HG02970 (cell line): ENCODE measurements at regions not wholly inside any gene's neighbourhood (a gene's known extent, or its start where the extent isn't known, plus 50 kb on each side); places are given as distances from the start of the nearest gene placed in this dataset.
"Not testable (repeated sequence)": the region's sequence is repeated elsewhere in the genome, so short reads cannot be mapped to it uniquely, and the experiment has no call there.

Source experiments
- ATAC-seq: cut with Tn5 transposase; IDR thresholded peaks from one replicate; pipeline ENCODE4 v1.9.1; 2021; ENCODE audit warnings: mild to moderate bottlenecking, moderate library complexity, moderate number of reproducible peaks; ENCODE audit not compliant: unreplicated experiment, low FRiP score

GRCh38 chr14:105600195-105600938, 74.0 kb downstream of the TMEM121 start:
- ATAC-seq, result not testable (repeated sequence)

DNA sequence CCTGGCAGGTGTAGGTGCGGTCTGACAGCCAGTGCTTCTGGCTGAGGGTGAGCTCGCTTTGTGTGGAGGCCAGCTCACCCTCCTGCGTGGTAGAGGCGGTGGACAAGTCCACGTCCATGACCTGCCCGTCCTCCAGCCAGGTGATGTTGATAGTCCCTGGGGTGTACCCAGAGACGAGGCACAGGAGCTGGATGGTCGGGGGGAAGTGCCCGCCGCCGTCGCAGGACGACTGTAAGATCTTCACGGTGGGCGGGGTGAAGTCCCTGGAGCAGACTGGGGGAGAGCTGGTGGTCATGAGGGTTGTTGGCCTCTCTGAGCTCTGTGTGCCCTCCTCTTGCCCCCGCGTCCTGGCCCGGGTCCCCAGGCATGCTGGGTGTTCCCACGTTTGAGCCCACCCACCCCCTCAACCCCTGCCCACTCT, 74.6 kb downstream of the TMEM121 start:
- ATAC-seq, result no peak

DNA sequence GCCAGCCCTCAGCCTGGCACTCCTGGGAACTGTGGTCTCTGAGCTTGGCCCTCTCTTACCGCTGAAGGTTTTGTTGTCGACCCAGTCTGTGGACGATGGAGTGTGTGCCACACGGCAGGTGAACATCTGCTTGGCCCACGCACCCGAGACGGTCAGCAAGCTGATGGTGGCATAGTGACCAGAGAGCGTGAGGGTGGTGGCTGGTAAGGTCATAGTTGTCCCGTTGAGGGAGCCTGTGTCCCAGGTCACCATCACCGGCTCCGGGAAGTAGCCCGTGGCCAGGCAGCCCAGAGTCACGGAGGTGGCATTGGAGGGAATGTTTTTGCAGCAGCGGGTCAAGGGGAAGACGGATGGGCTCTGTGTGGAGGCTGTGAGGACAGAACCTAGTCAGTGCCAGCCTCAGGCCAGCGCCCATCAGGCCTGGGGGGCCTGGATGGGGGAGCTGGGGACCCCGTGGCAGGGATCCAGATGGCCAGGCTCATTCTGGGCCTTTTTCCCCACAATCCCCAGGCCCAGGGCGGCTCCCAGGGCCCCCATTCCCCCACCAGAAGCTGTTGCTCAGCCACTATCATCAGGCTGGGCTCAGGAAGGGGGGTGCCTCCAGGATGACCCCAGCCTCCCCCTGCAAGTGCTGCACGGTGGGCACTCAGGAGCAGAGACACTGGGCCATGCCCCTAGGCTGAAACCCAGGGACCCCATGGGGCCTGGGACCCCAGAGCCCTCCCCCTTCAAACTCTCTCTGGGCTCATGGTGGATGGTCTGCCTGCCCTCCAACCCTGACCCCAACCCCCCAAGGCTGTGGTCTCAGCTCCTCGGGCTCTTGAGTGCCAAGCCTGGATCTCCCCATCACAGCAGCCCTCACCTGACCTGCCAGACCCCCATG, 75.2 kb downstream of the TMEM121 start:
- ATAC-seq, result no peak

DNA sequence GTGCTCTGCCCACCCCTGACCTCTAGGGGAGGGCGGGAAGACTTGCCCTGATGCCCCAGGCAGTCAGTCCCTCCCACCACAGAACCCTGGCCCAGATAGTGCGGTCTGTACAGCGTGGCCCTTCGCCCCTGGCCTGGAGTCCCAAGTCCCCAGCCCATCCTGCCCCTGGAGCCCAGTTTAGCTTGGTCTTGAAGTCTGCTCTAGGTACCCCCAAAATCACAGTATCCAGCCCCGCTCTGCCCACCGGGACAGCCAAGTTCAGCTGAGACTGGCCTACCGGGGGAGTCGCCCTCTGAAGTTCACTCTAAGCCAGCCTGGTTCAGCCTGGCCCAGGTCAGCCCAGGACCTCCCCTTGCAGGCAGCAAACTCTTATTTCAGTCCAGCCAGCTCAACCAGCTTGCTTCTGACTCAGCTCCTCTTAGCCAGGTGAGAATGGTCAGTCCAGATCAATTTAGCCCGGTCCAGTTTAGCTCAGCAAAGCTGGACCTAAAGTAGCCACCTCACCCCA, 75.9 kb downstream of the TMEM121 start:
- no peak for ATAC-seq

DNA sequence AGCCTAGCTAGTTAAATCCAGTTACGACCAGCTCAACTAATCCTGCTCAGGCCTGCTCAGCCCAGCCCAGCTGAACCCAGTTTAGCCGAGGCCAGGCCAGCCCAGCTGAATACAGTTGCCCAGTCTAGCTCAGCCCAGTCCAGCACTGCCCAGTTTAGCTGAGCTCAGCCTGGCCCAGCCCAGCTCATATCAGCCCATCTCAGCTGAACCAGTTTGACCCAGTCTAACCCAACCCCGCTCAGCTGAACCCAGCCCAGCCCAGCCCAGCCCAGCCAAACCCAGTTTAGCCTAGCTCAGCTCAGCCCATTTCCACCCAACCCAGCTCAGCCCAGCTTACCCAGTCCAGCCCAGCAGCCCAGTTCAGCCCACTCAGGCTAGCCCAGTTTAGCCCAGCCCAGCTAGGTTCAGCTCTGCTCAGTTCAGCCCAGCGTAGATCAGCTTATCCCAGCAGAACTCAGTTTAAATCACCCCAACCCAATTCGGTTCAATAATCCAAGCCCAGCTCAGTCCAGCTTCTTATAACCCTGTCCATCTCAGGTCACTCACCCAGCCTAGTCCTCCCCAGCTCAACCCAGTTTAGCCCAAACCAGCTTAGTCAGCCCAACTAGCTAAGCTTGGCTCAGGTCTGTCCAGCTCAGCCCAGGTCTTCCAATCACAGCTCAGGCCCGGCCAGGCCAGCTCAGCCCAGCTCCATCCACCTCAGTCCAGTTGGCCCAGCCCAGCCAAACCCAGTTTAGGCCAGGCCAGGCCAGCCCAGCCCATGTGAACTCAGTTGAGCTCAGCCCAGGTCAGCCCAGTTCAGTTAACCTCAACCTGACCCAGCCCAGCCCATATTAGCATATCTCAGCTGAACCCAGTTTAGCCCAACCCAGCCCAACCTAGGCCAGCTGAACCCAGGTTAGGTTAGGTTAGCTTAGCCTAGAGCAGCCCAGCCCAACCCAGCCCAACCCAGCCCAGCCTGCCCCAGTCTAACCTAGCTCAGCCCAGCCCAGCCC, 76.7 kb downstream of the TMEM121 start:
- no peak for ATAC-seq

GRCh38 chr14:105604531-105605463, 78.4 kb downstream of the TMEM121 start:
- ATAC-seq, result not testable (repeated sequence)

- no peak for ATAC-seq
These were observed 79.3 kb downstream of the TMEM121 start for GRCh38 chr14:105605464-105606304.

DNA sequence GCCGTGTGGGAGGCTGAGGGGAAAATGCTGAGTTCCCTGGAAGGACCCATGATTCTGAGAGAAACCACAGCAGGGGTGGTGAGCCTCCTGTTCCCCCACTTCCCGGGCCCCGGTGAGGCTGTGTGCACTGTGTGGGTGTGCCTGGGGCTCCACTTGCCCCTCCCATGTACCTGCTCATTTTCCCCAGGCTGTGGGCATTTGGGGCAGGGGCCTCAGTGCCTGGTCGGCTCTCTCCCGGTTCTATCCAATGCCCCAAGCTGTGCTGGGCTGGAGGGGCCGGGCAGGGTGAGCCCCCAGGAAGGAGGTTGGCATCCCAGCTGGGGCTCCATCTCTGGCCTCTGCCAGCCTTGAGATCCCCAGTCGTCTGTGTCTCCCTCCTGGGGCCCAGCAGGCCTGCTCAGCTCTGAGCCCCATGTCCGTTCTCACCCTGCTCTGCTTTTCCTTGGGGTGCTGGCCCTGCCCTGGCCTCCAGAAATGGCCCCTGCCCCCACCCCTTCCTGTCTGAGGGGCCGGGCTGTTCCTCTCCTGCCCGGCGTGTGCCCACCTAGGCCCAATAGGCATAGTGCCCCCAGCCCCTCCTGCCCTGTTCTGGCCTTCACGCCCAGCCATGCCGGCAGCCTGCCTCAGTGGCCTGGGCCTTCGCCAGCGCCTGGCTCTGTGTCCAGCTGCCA, 80.1 kb downstream of the TMEM121 start:
- not testable (repeated sequence) for ATAC-seq

DNA sequence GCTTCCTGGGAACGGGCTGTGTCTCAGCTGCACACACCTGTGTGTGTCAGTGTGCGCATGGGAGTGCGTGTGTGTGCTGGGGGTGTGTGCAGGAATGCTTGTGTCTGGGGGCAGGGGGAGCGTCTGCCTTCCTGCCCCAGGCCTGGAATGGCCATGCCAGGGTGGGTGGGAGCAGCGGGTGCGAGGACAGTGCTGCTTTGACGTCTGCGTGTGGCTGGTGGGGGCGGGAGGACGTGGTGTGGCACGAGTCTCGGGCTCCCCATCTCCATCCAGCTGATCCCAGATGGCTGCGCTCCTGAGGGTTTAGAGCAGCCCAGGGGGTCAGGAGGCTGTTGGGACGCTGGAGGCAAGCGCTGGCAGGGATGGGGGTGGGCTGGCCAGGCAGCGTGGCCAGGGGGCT, 80.6 kb downstream of the TMEM121 start:
- not testable (repeated sequence) for ATAC-seq

GRCh38 chr14:105614987-105615386, 88.6 kb downstream of the TMEM121 start:
- not testable (repeated sequence) for ATAC-seq

DNA sequence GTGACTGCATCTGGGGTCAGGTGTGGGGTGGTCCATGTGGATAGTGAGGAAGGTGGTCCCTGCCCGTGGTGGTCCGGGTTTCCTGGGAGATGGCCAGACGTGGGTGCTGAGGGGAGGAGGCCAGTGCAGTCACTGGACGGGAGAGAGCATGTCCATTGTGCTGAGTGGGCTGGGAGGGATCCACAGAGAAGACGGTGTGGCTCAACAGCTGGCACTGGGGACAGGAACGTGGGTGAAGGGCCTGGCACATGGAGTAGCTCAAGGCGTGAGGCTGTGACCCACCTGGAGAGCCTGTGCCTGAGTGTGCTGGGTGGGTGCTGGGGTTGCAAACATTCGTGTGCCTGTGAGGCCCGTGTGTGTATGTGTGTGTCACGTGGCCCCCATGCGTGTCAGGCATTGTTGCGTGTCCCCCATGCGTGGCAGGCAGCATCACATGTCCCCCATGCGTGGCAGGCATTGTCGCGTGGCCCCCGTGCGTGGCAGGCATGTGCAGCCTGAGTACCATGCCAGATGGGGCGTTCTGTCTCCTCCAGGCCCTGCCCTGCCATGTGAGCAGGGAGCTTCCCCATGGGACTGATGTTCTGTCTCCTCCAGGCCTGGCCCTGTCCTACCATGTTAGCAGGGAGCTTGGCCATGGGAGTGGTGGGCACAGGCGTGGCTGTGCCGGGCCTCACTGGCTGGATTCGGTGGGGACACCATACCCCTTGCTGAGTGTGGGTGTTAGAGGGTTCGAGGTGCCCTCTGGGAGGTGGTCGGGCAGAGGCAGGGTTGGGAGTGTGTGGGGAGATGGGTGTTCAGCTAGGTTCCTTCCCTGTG, 89.8 kb downstream of the TMEM121 start:
- not testable (repeated sequence) for ATAC-seq

- no peak for ATAC-seq
These were observed 90.4 kb downstream of the TMEM121 start for GRCh38 chr14:105616802-105617192.

GRCh38 chr14:105617201-105617777, 90.9 kb downstream of the TMEM121 start:
- ATAC-seq, result no peak

- ATAC-seq, result not testable (repeated sequence)
These were observed 91.4 kb downstream of the TMEM121 start for GRCh38 chr14:105617805-105618204.

- not testable (repeated sequence) for ATAC-seq
These were observed 92.9 kb downstream of the TMEM121 start for GRCh38 chr14:105619324-105619723.

DNA sequence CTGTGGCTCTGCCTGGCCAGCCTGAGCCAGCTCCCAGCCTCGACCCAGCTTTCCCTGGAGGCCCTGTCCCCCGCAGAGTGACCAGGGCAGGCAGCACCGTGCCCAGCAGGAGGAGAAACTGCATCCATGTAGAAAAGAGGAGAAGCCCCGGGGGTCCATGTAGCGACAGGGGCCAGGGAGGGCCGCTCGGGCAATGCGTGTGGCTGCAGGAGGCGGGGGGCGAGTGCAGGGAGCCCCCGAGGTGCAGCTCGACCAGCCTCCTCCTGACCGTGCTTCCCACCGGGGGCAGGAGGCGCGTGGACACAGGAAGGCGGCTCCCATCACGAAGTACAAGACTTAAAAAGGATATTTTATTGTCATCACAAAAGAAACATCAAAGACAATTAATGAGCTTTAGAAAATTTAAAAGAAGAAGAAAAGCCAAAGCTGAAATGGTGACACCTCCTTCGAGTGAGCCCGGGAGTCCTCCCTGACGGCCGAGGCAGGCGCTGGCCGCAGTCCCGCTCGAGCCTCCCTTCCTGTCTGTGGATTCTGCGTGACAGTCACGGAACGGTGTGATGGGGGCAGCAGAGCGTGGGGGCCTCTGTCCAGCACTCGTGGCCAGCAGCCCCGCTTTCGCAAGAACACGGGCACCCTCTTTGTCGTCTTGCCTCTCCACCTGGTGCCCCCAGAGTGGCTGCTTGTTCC, 93.9 kb downstream of the TMEM121 start:
- not testable (repeated sequence) for ATAC-seq
